Endothelial cell of umbilical vein (primary cell): ENCODE measurements at regions not wholly inside any gene's neighbourhood (a gene's known extent, or its start where the extent isn't known, plus 50 kb on each side); places are given as distances from the start of the nearest gene placed in this dataset.

Source experiments
- BruUV-seq: library from RNA; stranded (reverse); fragments of 400-500 nt; replicated peaks from 2 replicates; lab custom pipeline; 2021; lab: Mats Ljungman, UMichigan
- CTCF ChIA-PET: fragments of 300-600, 350-600 bp; sonication (Branson Sonifier 250); formaldehyde crosslinking; loops from one replicate; lab custom pipeline; 2021; ENCODE audit warnings: antibody characterized with exemption, inconsistent platforms; lab: Charles Lee
- POLR2A ChIA-PET: fragments of 300-600, 350-600 bp; sonication (Branson Sonifier 250); formaldehyde crosslinking; loops from one replicate; lab custom pipeline; 2021; ENCODE audit warnings: antibody characterized with exemption, inconsistent platforms; lab: Charles Lee
- DNase-seq: peaks from one replicate; pipeline ENCODE4 v3.0.0-alpha.2; 2011; ENCODE audit warnings: low read depth, low spot score
- FAIRE-seq: peaks from 2 replicates; lab custom pipeline; 2011; peaks lifted over from hg19 to GRCh38; lab: Jason Lieb, UNC
- H2AFZ ChIP-seq: 2 replicates; pipeline ENCODE4 v1.6.0; 2012; ENCODE audit warnings: low read depth, low read length, control low read depth, inconsistent platforms
- H3K27ac ChIP-seq: 2 replicates; pipeline ENCODE4 v1.5.1; 2011; ENCODE audit warnings: low read depth, mild to moderate bottlenecking, control low read depth, low read length, moderate library complexity; ENCODE audit not compliant: insufficient read depth
- H3K27me3 ChIP-seq, 2 experiments: 2 replicates each; pipeline versions ENCODE4 v1.6.0 to v1.6.1; 2011; ENCODE audit warnings: low read length in 2 of 2, mixed read lengths in 1 of 2; ENCODE audit not compliant: control insufficient read depth in 2 of 2, insufficient read depth in 2 of 2
- H3K36me3 ChIP-seq, 2 experiments: 2 replicates in 1 of 2; 3 replicates in 1 of 2; pipeline ENCODE4 v1.5.1; 2011; ENCODE audit warnings: low read length in 2 of 2, mild to moderate bottlenecking in 1 of 2, moderate library complexity in 1 of 2; ENCODE audit not compliant: control insufficient read depth in 2 of 2, insufficient read depth in 2 of 2; ENCODE audit errors: extremely low read depth in 1 of 2
- H3K4me1 ChIP-seq: 3 replicates; pipeline ENCODE4 v1.5.1; 2011; ENCODE audit warnings: mild to moderate bottlenecking, low read length; ENCODE audit not compliant: control insufficient read depth, insufficient read depth; ENCODE audit errors: extremely low read depth
- H3K4me2 ChIP-seq: 2 replicates; pipeline ENCODE4 v1.6.1; 2011; ENCODE audit warnings: low read length, control low read depth, mixed read lengths; ENCODE audit not compliant: insufficient read depth
- H3K4me3 ChIP-seq, 3 experiments: fragments of 200-600 bp in 1 of 3; sonication (generic), shearing (Covaris generic) in 1 of 3; replicated peaks in 1 of 3; 2 replicates each; pipeline ENCODE4 v1.5.1; 2011 to 2016; ENCODE audit warnings: control low read depth in 3 of 3, low read length in 3 of 3, mild to moderate bottlenecking in 2 of 3, inconsistent platforms in 1 of 3, low read depth in 1 of 3, moderate library complexity in 1 of 3; ENCODE audit not compliant: insufficient read depth in 1 of 3
- H3K79me2 ChIP-seq: 2 replicates; pipeline ENCODE4 v1.6.0; 2012; ENCODE audit warnings: low read length, inconsistent platforms; ENCODE audit not compliant: control insufficient read depth, insufficient read depth
- H3K9ac ChIP-seq: replicated peaks from 2 replicates; pipeline ENCODE3; 2011; ENCODE audit warnings: low read length, control low read depth; ENCODE audit not compliant: insufficient read depth; ENCODE audit errors: extremely low read depth
- H3K9me1 ChIP-seq: replicated peaks from 3 replicates; pipeline ENCODE4 v1.6.0; 2011; ENCODE audit warnings: mild to moderate bottlenecking, low read length; ENCODE audit not compliant: control insufficient read depth, insufficient read depth; ENCODE audit errors: extremely low read depth
- H3K9me3 ChIP-seq: replicated peaks from 2 replicates; pipeline ENCODE4 v1.5.1; 2012; ENCODE audit warnings: low read length, inconsistent platforms; ENCODE audit not compliant: control insufficient read depth, insufficient read depth
- H4K20me1 ChIP-seq: replicated peaks from 2 replicates; pipeline ENCODE3; 2011; ENCODE audit warnings: mild to moderate bottlenecking, low read length; ENCODE audit not compliant: control insufficient read depth, insufficient read depth; ENCODE audit errors: extremely low read depth
- EZH2 ChIP-seq: IDR thresholded peaks from 2 replicates; pipeline ENCODE4 v1.6.1; 2012; ENCODE audit warnings: borderline replicate concordance, low read depth, mild to moderate bottlenecking, moderate library complexity, low read length, inconsistent platforms; ENCODE audit not compliant: severe bottlenecking
- FOS ChIP-seq: IDR thresholded peaks from 2 replicates; pipeline ENCODE4 v1.6.1; 2011; ENCODE audit warnings: mild to moderate bottlenecking, low read length, moderate library complexity, borderline replicate concordance; ENCODE audit not compliant: insufficient read depth
- GATA2 ChIP-seq: IDR thresholded peaks from 2 replicates; pipeline ENCODE4 v1.7.0; 2011; ENCODE audit warnings: low read depth, mild to moderate bottlenecking, moderate library complexity, mixed read lengths, low read length; ENCODE audit not compliant: insufficient read length, insufficient read depth
- JUN ChIP-seq: IDR thresholded peaks from 2 replicates; pipeline ENCODE4 v1.6.1; 2011; ENCODE audit warnings: borderline replicate concordance, low read depth; ENCODE audit not compliant: insufficient read length, insufficient read depth
- MYC ChIP-seq: IDR thresholded peaks from one replicate; pipeline ENCODE4 v1.6.1; 2011; ENCODE audit warnings: mild to moderate bottlenecking, low read depth, low read length
- POLR2A ChIP-seq: IDR thresholded peaks from 2 replicates; pipeline ENCODE4 v1.6.1; 2012; ENCODE audit warnings: low read depth, mild to moderate bottlenecking, control low read depth, low read length
- POLR2AphosphoS5 ChIP-seq: IDR thresholded peaks from 2 replicates; pipeline ENCODE4 v1.6.1; 2012; ENCODE audit warnings: low read depth, mild to moderate bottlenecking, control low read depth, low read length, moderate library complexity; ENCODE audit not compliant: insufficient read depth
- dilution Hi-C: fragments of 300-500 bp; cut with MboI; formaldehyde crosslinking; loops from one replicate; pipeline ENCODE4 v1.15.0; 2019; ENCODE audit warnings: low sequenced_read_pairs; ENCODE audit not compliant: extremely low pct_ligation_motif_present
- intact Hi-C: fragments of 100-400 bp; cut with micrococcal nuclease; formaldehyde crosslinking; loops from one replicate; pipeline ENCODE4 v1.10.0; 2022
- TF ChIP-seq, protein P1 (sequence below), 2 donors: IDR thresholded peaks; 1 replicate in 1 of 2; 2 replicates in 1 of 2; pipeline ENCODE4 v1.5.1; 2011; ENCODE audit warnings: low read length in 2 of 2, mild to moderate bottlenecking in 2 of 2, moderate library complexity in 2 of 2, control low read depth in 1 of 2, inconsistent platforms in 1 of 2, low read depth in 1 of 2; ENCODE audit not compliant: insufficient read depth in 1 of 2; ENCODE audit errors: extremely low read depth in 1 of 2
- TF ChIP-seq, protein P2 (sequence below): IDR thresholded peaks from 2 replicates; pipeline ENCODE4 v1.6.1; 2011; ENCODE audit not compliant: insufficient read depth, insufficient read length

DNA sequence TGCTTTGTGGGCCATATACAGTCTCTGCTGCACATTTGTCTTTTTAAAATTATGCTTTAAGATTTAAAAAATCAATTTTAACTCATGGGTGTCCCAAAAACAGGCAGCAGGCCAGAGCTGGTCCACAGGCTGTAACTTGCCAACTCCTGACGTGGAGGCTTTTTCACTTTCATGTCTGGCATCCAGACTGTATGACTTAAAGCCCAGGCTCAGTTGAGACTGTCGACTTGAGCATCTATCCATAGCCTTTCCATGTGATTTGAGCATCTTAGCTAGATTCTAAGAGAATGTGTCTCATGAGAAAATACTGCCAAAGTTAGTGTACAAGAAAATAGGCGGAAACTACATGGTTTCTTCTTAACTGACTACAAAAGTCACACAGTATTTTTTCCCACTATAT, 559.0 kb upstream of the TUSC1 start:
- CTCF ChIA-PET, result interaction anchor here (0.6 to 1.2 kb wide), 2 partner anchors 9 to 76 kb away, joined by 3 read pairs; no protein-coding TSS in a partner anchor
- no peak overlapping the region for H2AFZ ChIP-seq
- H3K4me1 ChIP-seq, result peaks cover 10% of the 10 kb centered on the region
- dilution Hi-C loops, result no loop called here
- no peak for TF ChIP-seq POLR2A
- no peak for TF ChIP-seq FOS
- TF ChIP-seq JUN, result no peak
- no peak for TF ChIP-seq MYC
- TF ChIP-seq, protein P1, sequence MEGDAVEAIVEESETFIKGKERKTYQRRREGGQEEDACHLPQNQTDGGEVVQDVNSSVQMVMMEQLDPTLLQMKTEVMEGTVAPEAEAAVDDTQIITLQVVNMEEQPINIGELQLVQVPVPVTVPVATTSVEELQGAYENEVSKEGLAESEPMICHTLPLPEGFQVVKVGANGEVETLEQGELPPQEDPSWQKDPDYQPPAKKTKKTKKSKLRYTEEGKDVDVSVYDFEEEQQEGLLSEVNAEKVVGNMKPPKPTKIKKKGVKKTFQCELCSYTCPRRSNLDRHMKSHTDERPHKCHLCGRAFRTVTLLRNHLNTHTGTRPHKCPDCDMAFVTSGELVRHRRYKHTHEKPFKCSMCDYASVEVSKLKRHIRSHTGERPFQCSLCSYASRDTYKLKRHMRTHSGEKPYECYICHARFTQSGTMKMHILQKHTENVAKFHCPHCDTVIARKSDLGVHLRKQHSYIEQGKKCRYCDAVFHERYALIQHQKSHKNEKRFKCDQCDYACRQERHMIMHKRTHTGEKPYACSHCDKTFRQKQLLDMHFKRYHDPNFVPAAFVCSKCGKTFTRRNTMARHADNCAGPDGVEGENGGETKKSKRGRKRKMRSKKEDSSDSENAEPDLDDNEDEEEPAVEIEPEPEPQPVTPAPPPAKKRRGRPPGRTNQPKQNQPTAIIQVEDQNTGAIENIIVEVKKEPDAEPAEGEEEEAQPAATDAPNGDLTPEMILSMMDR (IDR thresholded peaks at IDR 0.05; ENCODE audit: extremely low read depth in 1 of 2, insufficient read depth in 1 of 2, low read depth in 1 of 2, low read length in 2 of 2), result no peak
- no peak for TF ChIP-seq POLR2AphosphoS5
- no peak for TF ChIP-seq EZH2
- TF ChIP-seq, protein P2, sequence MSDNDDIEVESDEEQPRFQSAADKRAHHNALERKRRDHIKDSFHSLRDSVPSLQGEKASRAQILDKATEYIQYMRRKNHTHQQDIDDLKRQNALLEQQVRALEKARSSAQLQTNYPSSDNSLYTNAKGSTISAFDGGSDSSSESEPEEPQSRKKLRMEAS, result no peak
- no peak for TF ChIP-seq GATA2
- DNase-seq (no peak), FAIRE-seq (no peak)
- H3K9ac ChIP-seq, result no peak overlapping the region
- BruUV-seq, result no TSS peak
- intact Hi-C loops, result no loop called here
- no peak overlapping the region for H3K4me3 ChIP-seq
- H3K27ac ChIP-seq, result no peak overlapping the region
- H3K9me1 ChIP-seq, result no peaks in the 10 kb centered on the region
- H3K79me2 ChIP-seq, result no peaks in the 10 kb centered on the region
- H3K36me3 ChIP-seq, result no peaks in the 10 kb centered on the region
- POLR2A ChIA-PET, result no interaction called here
- no peak overlapping the region for H3K4me2 ChIP-seq
- no peaks in the 10 kb centered on the region for H3K27me3 ChIP-seq
- no peaks in the 10 kb centered on the region for H3K9me3 ChIP-seq
- H4K20me1 ChIP-seq, result no peaks in the 10 kb centered on the region
